GM21529 (cell line): ENCODE measurements at regions not wholly inside any gene's neighbourhood (a gene's known extent, or its start where the extent isn't known, plus 50 kb on each side); places are given as distances from the start of the nearest gene placed in this dataset.

ENCODE experiments used
- ATAC-seq: cut with Tn5 transposase; IDR thresholded peaks from one replicate; pipeline ENCODE4 v1.9.1; 2021; ENCODE audit not compliant: unreplicated experiment

- no peak for ATAC-seq
Observed at GRCh38 chr5:98576275-98576674, 197.2 kb upstream of the RGMB start.

- no peak for ATAC-seq
Observed at GRCh38 chr5:98578438-98578837, 195.0 kb upstream of the RGMB start.

GRCh38 chr5:98581112-98581997 lies 192.1 kb upstream of the RGMB start:
- ATAC-seq, result no peak

GRCh38 chr5:98583586-98583985 lies 189.9 kb upstream of the RGMB start:
- no peak for ATAC-seq

- ATAC-seq, result no peak
Observed at GRCh38 chr5:98585661-98586310, 187.7 kb upstream of the RGMB start.

- no peak for ATAC-seq
Observed at GRCh38 chr5:98586581-98586980, 186.9 kb upstream of the RGMB start.

- ATAC-seq, result no peak
Observed at GRCh38 chr5:98587166-98587565, 186.3 kb upstream of the RGMB start.

- ATAC-seq, result no peak
Observed at GRCh38 chr5:98588215-98588614, 185.2 kb upstream of the RGMB start.

- no peak for ATAC-seq
Observed at GRCh38 chr5:98593418-98593817, 180.0 kb upstream of the RGMB start.

GRCh38 chr5:98594098-98594497 lies 179.4 kb upstream of the RGMB start:
- ATAC-seq, result no peak

GRCh38 chr5:98599016-98599415 lies 174.4 kb upstream of the RGMB start:
- ATAC-seq, result no peak

GRCh38 chr5:98602534-98603112 lies 170.8 kb upstream of the RGMB start:
- no peak for ATAC-seq

GRCh38 chr5:98603456-98603855 lies 170.0 kb upstream of the RGMB start:
- no peak for ATAC-seq

- no peak for ATAC-seq
Observed at GRCh38 chr5:98604301-98604700, 169.2 kb upstream of the RGMB start.

- ATAC-seq, result no peak
Observed at GRCh38 chr5:98604721-98605425, 168.6 kb upstream of the RGMB start.

- ATAC-seq, result no peak
Observed at GRCh38 chr5:98605426-98605825, 168.0 kb upstream of the RGMB start.

GRCh38 chr5:98606961-98607360 lies 166.5 kb upstream of the RGMB start:
- no peak for ATAC-seq

- ATAC-seq, result no peak
Observed at GRCh38 chr5:98608052-98608451, 165.4 kb upstream of the RGMB start.

- no peak for ATAC-seq
Observed at GRCh38 chr5:98614341-98614740, 159.1 kb upstream of the RGMB start.

GRCh38 chr5:98621821-98622220 lies 151.6 kb upstream of the RGMB start:
- no peak for ATAC-seq

GRCh38 chr5:98624145-98624880 lies 149.2 kb upstream of the RGMB start:
- ATAC-seq, result no peak
